Activated CD4-positive, alpha-beta T cell treated with anti-CD3 and anti-CD28 coated beads, Interleukin-10, Interleukin-2, amounts not matched to agents 100 ng/mL and 50 ng/mL, durations not matched to agents 16 hours and 8 hours (primary cell): ENCODE measurements at regions not wholly inside any gene's neighbourhood (a gene's known extent, or its start where the extent isn't known, plus 50 kb on each side); places are given as distances from the start of the nearest gene placed in this dataset.
"Not testable (repeated sequence)": the region's sequence is repeated elsewhere in the genome, so short reads cannot be mapped to it uniquely, and the experiment has no call there.

Experiments used
- DNase-seq: peaks from one replicate; pipeline ENCODE4 v3.0.0-alpha.2; 2020

DNA sequence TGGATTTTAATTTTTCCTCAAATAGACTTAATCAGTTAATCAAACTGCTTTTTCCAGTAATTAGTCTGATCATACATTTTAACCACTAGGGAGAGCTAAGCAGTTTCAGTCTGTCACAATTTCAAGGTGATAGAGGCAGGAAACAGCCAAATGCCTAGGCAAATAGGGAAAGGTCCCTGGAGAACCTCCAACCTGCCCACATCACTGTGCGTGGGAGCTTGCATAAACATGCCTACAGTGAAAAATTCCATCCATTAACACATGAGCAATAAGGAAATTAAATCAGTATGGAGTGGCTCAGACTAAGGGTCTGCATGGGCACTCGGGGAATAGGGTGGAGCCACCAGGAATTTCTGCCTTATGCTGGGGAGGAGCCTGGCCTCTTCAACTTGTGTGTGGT, 74.6 kb downstream of the AASDHPPT start:
- DNase-seq, result no peak

DNA sequence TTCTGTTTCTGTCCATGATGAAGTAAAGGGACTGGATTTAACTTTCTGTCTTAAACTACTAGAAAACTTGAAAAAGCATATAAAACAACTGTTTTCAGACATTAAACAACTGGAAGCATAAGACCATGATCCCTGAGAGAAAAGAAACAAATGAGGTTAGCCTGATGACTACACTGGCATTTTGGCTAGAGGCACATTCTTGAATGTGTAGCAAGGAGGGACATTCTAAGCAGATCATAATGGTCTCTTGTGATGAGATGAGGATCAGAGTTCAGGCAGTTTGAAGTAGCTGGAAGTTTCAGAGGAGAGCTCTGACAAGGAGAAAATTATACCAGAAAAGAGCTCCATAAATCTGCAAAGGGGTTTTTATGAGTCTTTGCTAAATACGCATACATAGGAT, 75.4 kb downstream of the AASDHPPT start:
- DNase-seq, result no peak

DNA sequence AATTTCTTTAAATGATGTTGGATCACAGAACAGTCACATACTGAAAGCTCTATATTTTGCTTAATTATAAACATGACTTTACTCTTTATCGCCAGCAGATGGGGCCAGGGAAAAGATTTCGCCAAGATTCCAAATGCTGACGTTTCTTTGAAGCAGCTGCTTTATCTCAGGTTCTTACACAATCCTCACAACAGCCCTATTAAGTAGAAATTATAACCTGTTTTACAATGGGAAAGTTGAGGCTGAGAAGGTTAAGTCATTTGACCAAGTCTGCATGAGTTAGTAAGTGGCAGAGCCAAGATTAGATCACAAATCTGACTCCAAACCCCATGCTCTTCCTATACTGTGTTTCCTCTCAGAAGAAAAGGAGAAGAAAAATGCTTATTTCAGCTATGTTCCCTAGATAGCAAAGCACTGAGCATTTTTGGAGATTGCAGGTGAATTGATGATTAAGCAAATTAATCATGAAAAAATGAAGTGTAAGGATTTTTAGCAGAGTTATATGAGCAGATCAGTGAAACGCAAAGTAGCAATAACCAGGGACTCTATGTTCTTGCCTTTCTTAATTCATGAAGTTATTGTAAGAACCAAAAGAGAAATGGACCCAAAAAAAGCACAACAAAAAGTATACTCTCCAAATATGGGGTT, 79.0 kb downstream of the AASDHPPT start:
- DNase-seq, result peak; percentile 18

DNA sequence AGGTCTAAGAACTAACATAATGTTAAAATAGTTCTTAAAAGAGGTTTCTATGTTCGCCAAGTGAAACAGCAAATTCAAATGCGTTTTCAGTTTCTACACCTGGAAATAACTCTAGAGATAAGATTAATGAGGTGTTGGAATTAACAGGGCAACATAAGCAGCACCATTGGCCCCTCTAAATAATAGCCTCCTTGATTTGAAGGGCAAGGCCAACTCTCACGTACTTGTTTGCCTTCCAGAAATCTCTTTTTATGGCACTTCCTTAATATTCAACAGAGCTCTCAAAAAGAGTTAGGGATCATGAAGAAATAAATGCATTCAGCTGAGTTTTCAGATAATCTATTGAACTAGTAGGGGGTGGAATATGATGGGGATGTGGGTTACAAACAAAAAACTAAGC, 80.9 kb downstream of the AASDHPPT start:
- DNase-seq, result no peak

DNA sequence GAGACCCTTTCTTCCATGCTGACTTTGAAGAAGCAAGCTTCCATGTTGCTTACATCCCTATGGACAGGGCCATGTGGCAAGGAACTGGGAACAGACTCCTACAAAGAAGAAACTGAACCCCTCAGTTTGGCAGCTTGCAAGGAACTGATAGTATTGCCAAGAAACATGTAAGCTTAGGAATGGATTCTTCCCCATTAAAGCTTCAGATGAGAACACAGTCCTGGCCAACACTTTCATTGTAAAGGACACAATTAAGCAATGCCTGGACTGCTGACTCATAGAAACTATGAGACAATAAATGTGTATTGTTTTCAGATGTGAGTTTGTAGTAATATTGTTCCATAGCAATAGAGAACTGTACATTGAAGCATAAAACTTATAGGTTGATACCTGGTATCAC, 82.4 kb downstream of the AASDHPPT start:
- DNase-seq, result no peak

DNA sequence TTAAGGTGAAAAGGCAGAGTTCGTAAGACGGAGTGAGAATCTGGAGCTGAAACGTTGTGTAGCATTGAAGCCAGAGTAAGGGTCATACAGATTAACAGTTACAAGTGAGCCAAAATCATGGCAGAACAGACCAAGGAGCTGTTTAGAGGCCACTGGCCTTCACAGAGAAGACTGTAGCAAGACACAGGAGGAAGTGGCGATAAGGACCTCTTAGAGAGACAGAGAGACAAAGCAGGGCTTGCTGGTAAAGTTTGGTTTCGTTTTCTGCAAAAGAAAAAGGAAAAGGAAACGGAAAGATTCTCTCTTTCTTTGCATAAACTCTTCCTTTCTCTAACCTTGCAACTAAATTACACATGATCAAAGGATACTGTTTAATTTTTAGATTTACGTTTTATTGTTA, 83.0 kb downstream of the AASDHPPT start:
- DNase-seq, result no peak

DNA sequence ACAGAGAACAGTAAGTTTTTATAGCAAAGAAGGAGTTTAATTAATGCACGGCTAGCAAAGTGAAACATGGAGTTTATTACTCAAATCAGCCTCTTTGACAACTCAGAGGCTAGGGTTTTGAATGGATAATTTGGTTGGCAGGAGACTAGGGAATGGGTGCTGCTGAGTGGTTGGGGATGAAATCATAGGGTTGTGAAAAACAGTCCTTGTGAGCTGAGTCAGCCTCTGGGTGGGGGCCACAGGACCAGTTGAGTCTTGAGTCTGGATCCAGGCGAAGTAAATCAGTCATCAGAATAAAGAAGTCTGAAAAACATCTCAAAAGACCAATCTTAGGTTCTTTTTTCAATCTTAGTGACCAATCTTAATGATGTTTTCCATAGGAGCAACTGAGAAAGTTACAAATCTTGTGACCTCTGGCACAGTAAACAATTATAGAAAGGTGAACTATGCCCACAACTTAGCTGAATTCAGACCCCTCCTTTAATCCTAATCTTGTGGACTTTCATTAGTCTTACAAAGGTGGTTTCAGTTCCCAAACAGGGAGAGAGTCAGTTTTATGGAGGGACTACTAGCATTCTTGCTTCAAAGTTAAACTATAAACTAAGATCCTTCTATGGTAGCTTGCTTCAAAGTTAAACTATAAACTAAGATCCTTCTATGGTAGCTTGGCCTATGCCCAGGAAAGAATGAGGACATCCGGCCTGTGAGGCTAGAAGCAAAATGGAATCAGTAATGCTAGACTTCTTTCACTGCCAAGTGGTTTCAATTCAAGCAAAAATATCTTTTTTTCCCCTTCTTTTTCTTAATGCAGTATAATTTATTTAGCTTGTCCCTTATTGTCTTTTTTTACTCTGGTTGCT, 84.5 kb downstream of the AASDHPPT start:
- no peak for DNase-seq

DNA sequence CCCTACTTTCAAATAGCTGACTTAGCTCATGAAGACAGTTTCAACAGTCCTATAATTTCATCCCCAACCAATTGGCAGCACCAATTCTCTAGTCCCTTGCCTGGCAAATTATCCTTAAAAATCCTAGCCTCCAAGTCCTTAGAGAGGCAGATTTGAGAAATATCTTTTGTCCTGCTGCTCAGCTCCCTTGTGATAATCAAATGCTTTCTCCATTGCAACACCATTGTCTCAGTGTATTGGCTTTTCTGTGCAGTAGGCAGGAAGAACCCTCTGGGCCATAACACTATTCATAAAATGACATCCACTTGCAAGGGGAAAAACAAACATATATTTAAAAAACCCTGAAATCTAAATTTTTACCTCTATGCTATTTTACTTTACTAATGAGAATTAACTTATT, 89.6 kb downstream of the AASDHPPT start:
- DNase-seq, result no peak

DNA sequence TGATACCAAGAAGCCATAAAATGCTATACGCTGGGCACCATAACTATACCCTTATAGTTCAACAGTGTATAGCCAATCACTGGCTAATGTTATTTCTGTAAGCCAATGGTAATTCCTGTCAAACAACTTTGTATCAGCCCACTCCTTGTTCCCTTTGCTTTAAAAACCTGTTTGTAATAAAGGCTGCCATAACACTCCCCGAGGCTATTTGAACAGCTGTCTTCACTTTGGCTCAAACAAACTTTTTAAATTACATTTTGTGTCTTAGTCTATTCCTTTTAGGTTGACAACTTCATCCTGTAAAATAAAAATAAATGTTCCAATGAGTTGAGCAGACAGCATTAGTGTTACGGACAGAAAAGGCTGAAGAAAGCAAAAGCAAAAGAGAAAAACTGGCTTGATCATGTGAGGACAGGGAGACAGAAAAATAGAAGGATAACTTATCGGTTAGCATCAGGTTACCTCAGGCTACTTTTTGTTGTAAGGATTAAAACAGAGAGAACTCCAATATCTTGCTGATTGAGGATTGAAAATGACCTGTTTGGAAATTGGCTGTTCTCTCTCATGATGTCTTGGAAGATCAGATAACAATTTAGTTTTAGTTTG, 95.0 kb downstream of the AASDHPPT start:
- DNase-seq, result no peak

DNA sequence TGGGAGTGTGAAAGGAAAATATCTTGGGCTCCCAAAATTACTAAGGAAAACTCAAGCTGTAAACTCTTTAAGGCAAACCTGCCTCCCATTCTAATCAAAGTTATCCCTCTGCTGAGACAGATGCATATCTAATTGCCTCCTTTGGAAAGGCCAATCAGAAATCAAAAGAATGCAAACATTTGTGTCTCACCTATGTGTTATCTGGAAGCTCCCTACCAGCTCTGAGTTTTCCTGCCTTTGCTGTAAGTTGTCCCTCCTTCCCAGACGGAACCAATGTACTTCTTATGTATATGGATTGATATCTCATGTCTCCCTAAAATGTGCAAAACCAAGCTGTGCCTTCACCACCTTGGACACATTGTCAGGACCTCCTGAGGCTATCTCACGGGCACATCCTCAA, 95.8 kb downstream of the AASDHPPT start:
- DNase-seq, result no peak

DNA sequence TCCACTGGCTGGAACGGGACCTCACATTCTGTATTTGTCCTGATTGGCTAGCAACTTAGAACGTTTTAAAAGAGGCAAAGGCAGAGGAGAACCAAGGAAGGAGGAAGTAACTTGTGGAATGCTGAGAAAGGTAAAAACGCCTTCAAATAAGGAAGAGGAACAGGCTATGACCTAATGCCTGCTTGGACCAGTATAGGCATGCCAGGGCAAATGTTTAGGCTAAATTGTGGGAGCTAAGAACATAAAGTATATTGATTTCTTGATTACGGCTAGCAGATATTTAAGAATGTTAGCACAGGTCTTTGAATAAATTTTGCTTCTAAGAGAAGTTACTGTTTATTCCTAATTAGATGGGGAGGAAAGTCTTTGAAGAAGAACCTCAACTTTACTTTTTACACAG, 96.5 kb downstream of the AASDHPPT start:
- not testable (repeated sequence) for DNase-seq

DNA sequence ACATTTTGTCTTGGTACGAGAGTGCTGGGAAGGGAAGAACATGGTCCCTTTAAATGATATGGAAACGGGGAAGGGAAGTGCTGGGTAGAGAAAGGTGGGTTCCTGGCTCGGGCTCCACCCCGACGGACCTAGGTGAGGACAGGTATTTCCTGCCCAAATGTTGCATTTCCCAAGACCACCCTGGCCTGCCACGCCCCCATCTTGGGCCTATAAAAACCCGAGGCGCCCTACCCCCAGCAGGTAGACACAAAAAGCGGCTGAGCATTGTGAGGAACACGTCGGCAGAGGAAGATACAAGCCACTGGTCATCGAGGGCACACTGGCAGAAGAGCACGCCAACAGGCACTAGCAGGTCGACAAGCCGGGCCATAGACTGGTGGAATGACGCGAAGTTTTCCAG, 99.4 kb downstream of the AASDHPPT start:
- no peak for DNase-seq

DNA sequence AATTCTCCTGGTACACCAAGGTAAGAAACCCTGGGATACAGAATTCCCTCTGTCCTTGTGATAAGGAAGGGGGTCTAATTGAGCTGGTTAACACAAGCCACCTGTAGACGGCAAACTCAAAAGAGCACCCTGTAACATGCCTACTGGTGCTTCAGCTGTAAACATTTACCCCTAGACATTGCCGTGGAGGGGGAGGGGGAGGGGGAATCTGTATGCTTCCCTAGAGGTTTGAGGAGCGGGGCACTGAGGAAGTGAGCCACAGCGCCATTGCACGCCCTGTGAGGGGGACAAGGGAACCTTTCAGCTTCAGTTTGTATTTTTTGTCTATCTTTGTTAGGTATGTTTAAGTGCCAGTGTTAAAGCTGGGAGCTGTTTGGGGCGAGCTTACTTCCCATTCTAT, 99.8 kb downstream of the AASDHPPT start:
- DNase-seq, result no peak

DNA sequence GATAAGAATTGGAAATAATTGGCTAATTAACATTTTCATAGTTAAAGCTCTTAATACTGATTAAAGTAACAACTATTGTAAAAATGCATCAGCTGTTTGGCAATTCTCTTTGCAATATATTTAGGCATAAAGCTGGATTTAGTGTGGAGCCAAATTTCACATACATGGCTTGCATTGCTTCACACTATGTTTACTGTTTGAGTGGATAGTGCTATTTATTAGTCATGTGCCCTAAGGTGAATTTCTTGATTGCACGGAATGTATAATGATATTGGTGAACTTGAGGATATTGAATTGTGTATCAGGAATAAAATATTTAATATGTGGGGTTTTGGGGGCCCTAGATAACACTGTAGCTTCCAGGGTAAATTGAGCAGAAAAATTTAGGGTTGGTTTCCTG, 100.9 kb downstream of the AASDHPPT start:
- no peak for DNase-seq

DNA sequence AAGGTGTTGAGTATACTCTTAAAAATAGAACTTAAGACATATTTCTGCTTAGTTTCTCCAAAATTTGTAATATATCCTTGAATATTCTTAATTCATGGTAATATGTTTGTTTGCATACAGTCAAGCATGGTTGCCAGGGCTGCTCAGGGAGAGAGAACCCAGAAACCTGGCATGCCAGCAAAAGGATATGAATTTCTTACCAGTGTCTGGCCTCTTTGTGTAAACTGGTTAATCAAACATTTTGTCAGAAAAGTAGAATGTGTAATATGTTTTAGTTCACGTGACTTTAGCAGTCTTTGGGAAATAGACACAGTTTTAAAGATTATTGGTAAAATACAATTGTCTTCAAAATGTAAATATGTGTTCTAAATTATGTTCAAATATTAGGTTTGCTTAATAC, 101.6 kb downstream of the AASDHPPT start:
- DNase-seq, result no peak

DNA sequence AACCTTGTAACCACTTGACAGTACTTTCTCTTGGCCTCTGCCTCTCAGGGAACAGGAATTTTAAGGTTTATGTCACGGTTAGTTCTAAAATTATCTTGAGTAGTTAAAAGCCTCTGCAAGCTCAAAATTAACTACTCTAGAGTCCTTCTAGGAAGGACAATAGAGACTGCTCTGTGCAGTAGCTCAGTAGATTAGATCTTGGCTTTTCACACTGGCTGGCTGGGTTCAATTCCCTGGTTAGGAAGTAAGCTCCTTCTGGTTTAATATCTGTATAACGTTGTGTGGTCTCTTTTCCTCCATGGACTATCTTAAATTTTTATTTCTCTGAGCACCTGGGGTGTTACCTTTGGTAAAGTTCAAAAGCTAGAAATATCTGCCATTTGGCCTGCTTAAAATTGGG, 109.2 kb downstream of the AASDHPPT start:
- no peak for DNase-seq

DNA sequence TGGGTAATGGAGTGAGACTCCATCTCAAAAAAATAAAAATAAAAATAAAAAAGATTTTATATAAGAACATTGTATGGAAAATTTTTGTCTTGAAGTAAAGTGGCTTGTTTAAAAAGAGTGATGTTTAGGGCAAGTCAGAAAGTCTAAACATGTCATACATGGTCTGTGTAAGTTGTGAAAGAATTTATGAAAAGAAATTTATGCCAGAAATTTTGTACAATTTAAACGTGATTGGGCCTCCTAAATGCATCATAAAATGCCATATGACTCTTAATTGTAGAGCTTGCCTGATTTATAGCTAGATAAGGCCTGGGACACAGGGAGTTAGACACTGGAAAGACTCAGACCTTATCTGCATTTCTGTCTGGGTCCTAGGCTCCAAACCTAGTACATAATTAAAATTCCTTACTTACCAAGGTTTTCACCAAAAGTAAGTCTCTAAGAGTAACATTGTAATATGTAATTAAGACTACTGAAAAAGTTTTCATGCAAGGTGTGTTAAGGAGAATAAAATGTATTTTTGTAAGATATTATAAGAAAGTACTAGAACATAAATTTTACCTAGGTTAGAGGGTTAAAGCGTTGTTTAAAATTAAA, 110.5 kb downstream of the AASDHPPT start:
- no peak for DNase-seq

DNA sequence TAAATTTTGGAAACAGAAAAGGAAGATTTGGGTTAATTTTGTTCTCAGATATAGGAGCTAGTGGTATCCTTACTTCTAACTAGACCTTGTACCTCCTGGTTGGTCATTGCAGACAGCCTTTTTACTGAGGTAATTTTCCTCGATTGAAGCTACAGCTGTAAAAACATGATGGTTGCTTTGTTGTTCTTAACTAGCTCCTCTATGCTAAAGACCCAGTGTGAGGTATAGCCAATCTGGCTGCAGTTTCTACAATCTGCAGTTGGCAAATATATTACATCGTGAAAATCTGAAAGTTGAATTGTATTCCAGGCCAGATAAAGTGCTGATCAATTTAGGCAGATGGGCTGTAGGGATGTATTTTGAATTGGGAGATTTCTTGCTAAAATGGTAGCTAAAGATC, 116.5 kb downstream of the AASDHPPT start:
- DNase-seq, result no peak

DNA sequence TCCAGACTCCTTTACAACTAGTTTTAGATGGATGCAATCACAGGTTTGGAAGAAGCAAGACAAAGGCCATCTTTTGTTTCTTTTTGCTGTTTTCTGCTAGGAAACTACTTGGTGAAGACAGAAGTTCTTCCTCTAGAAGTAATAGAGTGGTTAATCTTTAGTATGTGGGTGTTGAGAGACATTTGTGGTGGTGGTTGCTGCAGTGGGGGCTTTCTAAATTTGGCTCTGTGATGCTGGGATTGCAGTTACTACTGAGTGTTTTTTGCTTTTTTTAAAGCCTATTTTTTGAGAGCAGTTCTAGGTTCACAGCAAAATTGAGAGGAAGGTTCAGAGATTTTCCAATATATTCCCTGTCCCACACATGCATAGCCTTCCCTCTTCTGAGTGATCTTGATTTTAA, 120.0 kb downstream of the AASDHPPT start:
- DNase-seq, result no peak

DNA sequence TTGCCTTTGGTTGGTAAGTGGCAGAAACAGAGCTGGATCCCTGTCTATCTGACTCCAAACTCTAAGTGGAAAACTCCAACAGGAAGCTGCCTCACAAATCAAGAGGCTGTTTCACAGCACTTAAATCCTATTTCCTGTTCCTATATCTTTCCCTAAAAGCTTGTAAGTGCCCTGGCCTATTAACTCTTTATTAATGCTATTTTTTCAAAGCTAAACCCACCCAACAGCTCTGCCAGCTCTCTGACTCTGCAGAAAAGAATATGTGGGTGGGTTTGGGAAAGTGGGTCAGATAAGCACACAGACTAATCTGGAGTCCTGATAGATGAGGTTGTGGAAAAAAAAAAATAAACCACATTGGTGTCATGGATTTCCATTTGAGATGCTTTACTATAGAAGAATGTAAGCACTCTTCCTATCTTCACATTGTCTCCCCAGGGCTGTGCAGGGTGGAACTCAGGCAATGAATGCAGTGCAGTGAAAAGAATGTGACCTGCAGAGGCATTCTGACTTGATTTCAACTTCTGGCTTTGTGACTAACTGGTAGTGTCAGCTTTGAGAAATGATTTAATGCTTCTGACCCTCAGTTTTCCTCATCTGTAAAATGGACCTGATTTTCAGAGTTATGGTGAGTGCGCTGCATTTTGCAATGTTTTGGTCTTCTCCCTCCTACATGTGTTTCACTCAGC, 125.6 kb downstream of the AASDHPPT start:
- no peak for DNase-seq

DNA sequence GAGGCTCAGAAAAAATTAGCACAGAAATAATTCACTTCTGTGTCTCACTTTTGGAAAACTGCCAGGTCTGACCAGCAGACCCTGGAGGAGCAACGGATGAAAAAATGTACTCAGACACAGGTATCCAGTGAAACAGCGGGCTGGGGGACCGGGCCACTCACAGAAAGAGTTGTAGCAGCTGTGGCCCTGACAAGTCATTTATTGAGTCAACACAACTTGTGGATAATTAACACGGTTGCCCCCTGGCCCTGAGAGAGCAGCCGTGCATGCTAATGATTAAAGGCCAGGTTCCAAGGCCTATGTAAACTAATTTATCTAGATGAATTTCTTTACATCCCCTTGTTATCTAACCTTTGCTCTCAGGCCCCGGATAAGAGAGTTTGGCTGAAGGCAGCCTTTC, 131.3 kb downstream of the AASDHPPT start:
- DNase-seq, result no peak

DNA sequence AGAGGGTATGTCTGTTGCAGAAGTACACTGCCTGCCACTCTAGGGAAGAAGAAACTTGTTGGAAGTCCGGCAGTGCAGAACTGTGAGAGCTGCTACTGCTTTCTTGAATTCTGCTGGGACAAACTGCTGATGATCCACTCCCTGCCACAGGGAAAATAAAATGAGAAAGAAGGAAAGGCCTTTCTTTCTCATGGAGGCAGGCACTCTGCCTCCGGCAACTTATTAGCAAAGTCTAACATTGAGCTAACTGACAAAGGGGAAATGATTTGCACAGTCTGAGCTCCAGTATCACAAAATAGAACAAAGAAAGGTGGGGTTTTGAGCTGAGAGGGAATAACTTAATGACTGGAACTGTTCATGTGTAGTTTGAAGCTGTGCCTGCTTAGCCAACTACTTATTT, 134.6 kb downstream of the AASDHPPT start:
- no peak for DNase-seq

DNA sequence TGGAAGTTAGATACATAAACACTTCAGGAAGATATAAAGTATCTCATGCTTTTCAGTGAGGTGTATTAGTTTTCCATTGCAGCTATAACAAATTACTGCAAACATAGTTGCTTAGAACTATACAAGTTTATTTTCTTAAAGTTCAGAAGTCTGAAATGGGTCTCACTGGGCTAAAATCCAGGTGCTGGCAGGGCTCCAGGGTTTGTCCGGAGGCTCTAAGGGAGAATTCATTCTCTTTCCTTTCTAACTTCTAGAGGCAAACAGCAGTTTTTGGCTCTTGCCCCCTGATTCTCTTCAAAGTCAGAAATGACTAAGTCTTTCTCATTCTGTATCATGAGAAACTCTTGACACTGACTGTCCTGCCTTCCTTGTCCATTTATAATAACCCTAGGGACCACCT, 138.8 kb downstream of the AASDHPPT start:
- DNase-seq, result no peak
